Esophagus mucosa (tissue), 1 donor: ENCODE measurements at regions not wholly inside any gene's neighbourhood (a gene's known extent, or its start where the extent isn't known, plus 50 kb on each side); places are given as distances from the start of the nearest gene placed in this dataset.

Source experiments
- ATAC-seq: fragments of 200-7000 bp; cut with Tn5 transposase; one replicate; pipeline ENCODE4 v1.9.1; 2020
- donor health status: DM: yes; HTN: yes; CAD: no.

DNA sequence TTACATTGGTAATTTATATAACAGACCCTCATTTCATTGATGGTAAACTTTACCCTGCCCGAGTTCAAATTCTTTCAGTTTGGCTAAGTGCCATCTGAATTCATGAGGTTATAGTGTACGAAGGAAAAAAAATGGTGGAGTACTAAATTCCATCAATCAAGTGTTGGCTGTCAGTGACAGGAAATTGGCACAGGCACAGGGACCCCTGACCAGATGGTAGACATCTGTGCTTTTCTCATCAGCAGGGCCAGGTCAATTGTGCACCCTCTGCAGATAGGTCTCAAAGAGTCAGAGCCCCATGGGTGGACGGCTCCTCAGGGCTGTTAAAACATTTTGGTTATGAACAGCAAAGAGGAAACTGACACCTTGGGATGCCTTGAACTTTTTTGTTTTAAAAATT, 439.2 kb downstream of the SETBP1 start:
- ATAC-seq: no peak

DNA sequence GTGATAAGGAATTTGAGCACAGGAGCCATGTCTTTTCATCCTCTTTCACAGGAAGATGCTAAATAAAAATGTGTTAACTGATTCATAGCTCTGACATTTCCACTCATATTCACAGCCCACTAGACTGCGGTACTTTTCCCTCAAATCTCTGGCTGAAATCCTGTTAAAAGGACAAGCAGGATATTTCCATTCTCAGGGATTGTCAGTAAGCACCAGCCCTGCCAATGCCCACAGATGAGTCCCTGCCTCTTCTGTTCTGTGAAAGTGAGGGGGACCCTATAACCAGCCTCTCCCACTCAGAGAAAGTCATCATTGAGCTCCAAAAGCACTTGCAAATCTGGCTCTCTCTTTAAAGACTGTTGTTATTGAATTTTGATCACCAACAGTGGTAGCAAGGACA, 440.5 kb downstream of the SETBP1 start:
- no peak for ATAC-seq

DNA sequence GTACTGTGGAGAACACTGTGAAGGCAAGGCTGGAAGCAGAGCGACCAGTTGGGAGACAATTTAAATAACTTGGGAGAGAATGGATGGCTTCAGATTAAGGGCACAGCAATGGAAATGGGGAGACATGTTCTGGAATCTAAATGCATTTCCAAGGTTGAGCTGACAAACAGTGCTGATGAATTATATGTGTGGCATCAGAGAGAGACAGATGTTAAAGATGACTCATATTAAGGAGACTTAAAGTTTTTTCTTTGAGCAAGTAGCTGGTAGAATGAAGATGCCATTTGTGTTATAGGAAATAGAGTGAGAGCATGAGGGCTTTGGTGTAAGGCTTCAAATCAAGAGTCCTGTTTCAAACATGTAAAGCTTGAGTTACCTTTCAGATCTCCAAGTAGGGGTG, 441.8 kb downstream of the SETBP1 start:
- no peak for ATAC-seq

DNA sequence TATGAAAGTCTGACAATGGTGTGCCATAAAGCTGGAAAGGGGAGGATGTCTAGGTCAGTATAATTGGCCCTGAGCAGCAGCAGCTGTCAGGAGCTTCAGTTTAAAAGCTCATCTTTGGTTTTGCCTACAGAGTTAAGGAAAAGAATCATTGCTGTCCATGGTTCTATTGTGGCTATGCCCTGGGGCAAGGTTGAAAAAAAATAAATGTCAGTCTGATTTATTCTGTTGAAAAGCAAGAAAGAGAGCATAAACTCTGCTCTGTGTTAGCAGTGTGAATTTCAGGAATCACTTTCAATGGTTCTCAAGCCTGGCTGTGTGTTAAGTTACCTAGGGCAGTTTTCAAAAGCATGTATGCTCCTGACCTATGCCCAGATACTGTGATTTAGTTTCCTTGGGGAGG, 446.7 kb downstream of the SETBP1 start:
- no peak for ATAC-seq

DNA sequence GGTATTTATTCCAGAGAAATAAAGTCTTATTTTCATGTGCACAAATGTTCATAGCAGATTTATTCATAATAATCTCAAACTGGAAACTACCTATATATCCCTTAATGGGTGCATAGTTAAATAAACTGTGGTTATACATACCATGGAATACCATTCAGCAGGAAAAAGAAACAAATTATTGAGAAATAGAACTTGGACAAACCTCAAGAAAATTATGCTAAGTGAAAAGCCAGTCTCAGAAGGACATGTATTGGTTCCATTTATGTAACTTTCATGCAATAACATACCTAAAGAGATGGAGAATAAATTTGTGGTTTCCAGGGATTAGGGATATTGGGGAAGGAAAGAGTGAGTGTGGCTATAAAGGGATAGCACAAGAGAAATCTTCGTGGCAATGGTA, 452.6 kb downstream of the SETBP1 start:
- ATAC-seq: no peak

DNA sequence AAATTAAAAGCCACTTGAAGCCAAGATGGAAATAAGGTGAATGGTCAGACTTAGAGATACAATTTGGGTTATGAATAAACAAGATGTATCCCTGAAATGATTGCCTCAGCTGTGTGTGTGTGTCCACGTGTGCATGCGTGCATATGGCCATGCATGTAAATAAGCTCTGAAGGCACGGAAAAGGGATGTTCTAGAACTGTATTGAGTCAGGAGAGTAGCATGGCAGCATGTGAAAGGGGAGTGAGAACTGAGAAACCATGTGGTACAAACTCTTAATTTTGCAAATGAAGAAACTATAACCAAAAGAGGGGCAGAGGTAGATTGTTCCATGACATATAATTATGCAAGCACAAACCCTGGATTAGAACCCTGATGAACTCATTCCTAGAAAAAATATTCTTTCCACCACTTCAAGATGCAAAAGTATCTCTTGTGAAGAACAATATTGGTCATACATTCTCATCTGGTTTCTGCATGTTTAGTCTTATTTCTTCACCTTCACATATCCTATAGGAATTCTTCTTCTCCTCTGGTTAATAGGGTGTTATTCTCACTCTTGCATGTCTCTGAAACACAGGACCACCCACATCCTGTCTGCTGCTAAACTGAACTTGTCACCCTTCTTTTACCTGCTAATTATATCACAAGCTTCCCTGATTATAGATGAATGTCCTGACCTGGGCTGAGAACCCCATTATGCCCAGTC, 455.8 kb downstream of the SETBP1 start:
- no peak for ATAC-seq

DNA sequence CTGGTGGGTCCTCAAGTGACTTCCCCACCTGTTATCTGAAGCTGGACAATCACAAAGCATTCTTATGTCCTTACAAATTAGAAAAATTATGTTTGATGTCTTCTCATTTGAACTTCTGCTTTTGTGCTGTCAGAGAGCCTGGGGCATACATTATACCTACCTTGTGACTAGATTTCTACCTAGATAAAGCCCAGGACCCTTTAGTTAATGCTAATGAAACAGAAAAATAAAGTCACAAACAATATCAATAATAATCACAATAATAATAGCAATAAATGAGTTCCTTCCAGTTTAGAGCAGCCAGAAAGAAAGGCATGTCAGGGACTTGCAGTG, 456.4 kb downstream of the SETBP1 start:
- ATAC-seq: no peak

DNA sequence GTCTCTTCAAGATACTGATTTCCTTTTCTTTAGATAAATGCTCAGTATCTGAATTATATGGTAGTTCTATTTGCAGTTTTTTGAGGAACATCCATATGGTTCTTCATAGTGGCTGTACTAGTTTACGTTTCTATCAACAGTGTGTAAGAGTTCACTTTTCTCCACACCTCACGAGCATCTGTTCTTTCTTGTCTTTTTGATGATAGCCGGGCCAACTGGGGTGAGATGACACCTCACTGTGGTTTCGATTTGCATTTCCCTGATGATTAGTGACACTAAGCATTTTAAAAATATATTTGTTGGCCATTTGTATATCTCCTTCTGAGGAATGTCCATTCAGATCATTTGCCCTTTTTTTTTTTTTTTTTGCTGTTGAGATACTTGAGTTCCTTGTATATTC, 458.8 kb downstream of the SETBP1 start:
- no peak for ATAC-seq

DNA sequence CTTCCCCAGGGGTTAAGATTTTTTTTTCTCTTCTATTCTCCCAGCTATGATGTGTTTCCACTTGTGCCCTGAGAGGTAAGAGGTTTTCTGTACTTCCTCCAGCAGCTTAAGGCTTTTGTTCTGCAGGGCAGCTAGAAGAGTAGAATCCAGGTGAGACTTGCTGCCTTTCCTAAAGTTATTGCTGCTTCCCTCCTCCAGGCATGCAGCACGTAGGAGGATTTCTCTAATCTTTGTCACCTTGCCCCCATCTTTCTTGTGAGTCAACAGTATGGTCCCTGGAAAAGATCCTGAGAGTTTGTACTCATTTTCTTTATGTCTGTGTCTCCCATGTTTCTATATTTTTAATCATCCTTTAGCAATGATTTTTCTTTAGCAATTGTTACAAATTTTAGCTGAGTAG, 462.2 kb downstream of the SETBP1 start:
- ATAC-seq: no peak

DNA sequence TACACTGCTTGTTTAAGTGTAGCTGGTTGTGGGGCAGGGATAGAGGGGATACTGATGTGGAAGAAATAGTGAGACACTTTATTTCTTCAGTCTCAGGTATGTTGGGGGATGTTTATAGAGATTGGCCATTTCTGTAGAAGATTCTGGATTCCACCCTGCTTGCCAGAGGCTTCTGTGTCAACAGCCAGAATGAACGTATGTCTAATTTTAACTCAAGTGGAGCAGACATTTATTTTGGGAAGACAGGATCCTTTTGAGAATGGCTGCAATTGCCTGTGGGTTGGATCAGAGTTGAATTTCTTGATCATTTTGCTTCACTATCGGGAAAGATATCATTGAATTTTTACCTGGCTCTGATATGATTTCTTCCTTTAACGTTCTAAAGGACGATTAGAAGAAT, 465.6 kb upstream of the SLC14A2 start:
- no peak for ATAC-seq

DNA sequence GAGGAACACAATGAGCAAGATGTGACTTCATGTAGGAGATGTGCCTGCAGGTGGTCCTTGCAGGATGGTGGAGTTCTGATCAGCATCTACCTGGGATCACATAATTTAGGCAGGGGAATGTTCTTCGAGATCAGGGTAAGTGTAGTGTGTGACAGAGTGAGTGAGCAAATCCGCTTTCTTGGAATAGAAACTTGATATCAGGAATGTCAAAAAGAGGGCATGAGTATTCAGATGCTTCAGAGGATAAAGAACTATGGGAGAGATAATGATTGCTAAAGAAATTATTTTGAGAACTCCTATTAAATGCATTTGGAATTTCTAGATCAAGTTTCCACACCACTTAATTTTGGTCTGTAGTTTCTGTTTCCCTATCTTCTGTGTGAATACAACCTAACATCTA, 463.6 kb upstream of the SLC14A2 start:
- ATAC-seq: no peak

DNA sequence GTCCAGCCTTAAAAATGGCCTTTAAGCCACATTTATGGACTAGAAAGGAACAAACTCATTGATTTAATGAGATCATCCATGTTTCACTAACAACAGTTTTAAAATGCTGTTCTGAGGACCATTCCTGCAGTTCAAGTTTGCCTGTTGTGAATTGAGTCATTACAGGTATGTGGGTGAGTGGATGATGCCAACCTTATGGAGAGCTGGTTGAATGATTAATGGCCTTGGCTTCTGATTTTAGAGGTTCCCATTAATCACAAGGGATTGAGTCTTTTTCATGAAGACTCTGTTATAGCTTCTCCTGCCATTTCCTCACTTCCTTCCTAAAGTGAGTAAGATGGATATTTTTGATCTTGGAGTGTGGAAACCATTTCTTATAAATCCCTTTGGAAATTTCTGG, 459.8 kb upstream of the SLC14A2 start:
- peak; percentile 66 for ATAC-seq

DNA sequence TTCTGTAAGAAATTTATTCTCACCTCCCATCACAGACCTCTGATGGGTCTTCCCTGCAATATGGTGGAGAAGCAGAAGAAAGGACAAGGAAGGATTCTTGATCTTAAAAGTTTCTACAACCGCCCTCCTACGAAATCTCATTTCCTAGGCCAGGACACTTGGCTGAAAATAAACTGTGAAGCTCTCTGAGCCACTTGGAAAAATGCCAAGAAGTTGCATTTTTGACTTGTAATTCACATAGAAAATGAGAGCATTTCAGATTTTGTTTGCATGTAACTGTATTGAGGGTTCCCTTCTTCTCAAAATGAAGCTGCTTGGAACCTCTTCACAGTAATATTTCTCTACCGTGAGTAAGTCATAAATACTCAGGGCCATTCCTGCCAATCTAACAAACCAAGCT, 458.3 kb upstream of the SLC14A2 start:
- ATAC-seq: no peak

DNA sequence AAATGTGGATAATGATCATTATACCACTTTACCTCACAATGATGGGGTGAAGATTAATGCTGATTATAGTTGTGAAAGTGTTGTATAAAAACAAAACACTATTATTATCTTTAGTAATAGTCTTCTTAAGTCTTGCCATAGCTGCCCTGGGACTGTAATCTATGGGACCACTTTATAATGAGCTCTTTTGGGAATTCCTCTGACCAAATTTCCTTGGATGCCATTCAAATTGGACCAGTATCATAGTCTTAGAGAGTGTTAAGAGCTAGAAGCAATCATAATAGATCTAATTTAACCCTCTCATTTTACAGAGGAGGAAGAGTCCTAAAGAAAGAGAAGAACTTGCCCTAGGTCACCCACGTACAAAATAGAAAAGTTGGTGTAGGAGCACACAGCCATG, 457.7 kb upstream of the SLC14A2 start:
- ATAC-seq: no peak

DNA sequence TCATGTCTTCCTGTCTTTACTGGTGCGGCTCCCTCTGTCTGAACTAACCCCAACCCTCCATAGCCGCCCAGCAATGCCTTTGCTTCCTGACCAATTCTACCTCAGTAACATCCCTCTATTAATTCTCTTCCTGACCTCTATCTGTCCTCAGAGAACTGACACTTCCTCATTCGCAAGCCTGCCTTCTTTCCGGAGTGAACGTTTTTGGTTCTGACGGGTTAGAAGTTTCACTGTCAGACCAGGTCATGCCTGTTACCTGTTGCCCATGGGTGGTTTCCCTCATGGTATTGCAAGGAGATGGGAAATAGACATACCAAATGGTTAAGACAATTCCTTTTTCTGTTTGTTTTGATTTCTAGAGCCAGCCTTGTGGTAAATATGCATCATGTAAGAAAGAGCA, 453.4 kb upstream of the SLC14A2 start:
- no peak for ATAC-seq

DNA sequence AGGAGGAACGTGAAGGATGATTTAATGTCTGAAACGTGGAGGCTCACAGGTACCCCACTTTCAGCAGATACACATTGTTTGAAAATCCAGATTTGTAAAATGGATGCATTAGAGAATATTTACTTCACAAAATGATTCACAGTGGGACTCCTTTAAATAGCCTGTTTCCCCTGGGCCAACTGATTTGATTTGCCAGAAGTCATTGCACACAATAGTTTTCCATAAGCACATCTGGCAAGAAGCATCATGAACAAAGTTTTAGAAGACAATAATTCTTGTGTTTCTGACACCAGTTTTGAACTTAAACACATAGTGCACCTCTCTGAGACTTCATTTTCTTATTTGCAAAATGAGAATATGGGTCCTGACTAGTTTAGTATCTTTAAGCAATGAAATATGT, 451.4 kb upstream of the SLC14A2 start:
- no peak for ATAC-seq

DNA sequence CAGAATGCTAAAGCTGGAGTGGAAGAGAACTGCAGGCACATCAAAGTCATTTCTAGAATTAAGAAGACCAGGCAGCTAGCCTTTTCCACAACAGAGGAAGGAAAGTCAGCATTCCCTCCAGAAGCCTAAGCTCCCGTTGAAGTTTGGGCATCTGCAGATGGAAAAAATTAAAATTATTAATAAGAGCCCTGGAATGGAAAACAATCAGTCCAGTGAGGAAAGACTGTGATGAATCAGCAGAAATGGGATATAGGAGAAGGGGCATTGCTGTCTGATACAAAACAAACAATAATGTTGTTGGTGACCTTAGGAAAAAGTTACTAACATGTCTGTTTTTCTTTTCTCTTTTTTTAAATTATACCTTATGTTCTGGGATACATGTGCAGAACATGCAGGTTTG, 450.7 kb upstream of the SLC14A2 start:
- ATAC-seq: no peak

DNA sequence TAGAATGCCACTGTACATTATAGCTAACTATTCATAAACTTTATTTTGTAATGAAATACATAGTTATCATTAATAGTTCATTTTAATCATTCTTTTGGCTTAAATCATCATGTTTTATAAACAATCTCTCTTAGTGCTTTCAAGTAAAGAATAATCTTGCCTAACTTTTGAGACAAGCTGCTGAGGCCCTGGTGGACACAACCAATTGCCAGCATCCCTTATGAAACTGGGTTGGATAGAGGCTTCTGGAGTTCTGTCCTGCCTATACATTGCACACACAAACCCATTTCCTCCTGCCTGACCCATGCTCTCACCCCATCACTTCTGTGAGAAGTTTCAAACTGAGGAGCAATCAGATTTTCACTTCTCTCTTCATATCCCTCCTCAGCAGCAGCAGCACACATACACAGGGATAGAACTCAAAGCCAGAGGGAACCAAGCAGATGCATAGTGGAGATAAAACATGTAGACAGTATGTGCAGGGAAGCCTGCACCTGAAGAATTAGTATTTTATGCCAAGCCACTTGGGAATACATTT, 450.0 kb upstream of the SLC14A2 start:
- no peak for ATAC-seq

DNA sequence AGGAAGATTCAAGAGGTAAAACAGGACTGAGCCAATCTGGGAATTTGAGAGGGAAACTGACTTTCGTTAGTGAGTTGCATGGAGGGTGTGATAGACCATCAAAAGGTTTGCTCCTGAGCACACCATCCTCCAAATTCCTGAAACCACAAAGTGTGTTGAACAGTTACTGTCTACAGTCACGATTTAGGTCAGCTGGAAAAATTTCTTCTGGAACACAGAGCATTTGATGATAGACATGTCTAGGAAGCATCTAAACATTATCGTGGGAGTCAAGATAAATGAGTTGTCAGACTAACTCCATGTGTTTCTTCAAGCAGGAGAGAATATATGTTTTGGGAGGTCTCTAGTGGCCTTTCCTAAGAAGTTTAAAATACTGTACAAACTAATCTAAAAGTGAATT, 449.4 kb upstream of the SLC14A2 start:
- no peak for ATAC-seq

DNA sequence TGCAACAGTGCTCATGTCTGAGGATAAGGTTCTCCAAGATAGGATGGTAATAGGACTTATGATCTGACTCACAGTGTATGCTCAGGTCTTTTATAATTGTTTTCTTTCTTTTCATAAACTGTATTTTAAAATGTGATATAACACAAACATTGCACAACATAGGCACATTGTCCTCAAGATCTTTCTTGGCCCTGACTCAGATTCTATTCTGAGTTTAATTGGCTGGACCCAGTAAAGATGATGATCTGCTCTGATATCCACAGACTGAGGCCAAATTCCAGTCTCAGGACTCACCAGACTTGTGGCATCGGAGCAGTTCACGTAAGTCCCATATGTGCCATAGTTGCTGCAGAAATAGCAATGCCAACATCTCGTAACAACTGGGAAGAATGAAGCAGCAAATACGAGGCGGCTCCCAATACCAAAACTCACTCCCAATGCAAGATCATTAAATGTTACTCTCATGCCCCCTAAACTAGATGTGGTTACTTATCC, 448.9 kb upstream of the SLC14A2 start:
- peak; percentile 70 for ATAC-seq

DNA sequence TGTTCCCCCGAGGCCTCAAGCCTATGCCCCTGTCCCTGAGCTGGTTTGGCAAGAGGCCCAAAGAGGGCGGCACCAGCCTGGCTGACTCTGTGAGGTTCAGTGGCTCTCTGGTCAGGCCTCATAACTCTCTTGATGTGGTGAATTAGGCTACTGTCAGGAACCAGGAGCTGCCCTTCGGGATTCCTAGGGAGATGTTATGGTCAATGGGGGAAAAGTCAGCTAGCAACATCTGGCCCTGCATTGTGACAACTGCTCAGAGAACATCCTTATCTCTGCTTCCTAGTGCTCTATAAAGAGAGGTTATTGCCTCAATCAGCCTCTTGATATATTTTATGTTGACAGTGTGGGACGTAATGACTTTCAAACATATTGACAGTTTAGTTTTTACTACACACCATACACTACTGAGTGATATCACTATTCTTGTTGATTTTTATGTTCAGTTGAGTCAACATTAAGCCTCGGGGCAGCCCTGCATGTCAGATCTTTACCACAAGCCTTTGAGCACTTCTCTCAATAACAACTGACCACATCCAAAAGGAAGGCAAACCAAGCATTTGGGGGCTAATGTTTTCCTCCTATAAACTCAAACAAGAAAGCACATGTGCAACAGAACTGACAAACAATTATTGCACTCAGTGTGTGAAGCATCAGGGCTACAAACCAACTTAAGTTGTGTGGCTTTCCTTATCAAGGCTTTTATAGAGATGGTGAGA, 448.3 kb upstream of the SLC14A2 start:
- ATAC-seq: no peak

DNA sequence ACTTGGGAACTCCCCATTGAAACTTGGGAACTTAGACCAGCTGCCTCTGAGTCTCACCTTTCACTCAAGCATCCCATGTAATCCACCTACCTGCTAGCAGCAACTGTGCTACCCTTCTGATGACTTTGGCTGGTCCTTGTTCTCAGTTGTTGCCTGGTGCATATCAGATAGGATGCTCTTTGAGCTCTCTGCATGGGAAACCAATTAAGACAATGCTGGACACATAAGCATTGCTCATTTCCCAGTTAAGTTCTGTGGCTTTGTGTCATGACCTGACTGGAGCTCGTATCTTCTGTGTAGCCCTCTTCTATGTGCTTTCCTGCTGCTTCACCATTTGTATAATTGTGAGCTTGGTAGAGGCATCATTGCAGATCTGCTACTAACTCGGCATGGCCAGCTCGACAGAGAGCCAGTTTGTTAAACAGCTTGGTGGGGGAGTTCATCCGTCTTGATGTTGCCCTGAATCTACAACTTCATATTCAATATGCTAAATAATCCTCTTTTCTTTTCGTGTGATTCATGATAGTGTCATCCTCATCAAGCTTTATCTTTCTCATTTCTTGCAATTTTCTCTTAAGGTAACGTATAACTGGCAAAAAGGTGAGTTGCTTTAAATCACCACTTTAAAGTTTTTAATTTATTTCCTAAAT, 447.5 kb upstream of the SLC14A2 start:
- ATAC-seq: no peak

DNA sequence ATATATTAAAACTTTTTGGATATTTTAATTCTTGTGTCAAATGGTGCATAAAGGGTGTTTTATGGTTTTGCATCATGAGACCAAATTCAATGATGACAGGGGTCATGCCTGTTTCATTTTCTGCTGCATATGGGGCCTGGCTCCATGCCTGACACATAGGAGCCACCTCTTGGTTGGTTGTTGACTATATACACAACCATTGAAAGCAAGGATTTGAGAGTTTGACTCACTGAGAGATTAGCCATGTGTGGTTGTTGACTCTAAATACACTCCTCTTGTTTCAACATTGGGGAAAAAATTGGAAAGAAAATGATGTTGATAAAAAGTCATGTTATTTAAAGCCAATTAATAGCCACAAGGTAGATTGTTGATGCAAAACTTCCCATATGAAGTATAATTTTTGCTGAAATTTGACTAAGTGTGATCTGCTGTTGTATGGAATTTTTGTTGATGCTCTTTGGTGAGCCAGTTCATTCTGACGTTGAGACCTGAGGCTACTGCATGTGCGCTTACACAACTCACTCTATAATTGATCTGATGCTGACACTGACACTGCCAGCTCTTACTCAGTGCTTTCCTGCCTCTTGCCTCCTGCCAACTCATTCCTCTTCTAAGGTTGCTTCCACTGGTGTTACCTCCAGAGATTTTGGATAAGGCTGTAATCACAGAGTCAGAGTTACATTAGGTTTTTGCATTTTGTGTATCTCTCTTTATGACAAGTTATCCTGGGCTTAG, 446.2 kb upstream of the SLC14A2 start:
- ATAC-seq: peak; percentile 77
